Kidney epithelial cell (primary cell): ENCODE measurements at regions not wholly inside any gene's neighbourhood (a gene's known extent, or its start where the extent isn't known, plus 50 kb on each side); places are given as distances from the start of the nearest gene placed in this dataset.

Experiments
- DNase-seq: peaks from one replicate; pipeline ENCODE4 v3.0.0-alpha.2; 2010; ENCODE audit warnings: low read depth
- H3K27me3 ChIP-seq: 2 replicates; pipeline ENCODE4 v1.6.0; 2011; ENCODE audit warnings: low read length; ENCODE audit not compliant: control insufficient read depth, insufficient read depth
- H3K36me3 ChIP-seq: 2 replicates; pipeline ENCODE4 v1.5.1; 2011; ENCODE audit warnings: low read length; ENCODE audit not compliant: control insufficient read depth, insufficient read depth
- H3K4me3 ChIP-seq: 2 replicates; pipeline ENCODE4 v1.5.1; 2011; ENCODE audit warnings: low read depth, mild to moderate bottlenecking, control low read depth, low read length
- CTCF ChIP-seq: IDR thresholded peaks from 2 replicates; pipeline ENCODE4 v1.5.1; 2011; ENCODE audit warnings: mild to moderate bottlenecking, moderate library complexity, low read length, control low read depth, inconsistent platforms; ENCODE audit not compliant: insufficient read depth, poor library complexity, severe bottlenecking

GRCh38 chr4:63553123-63553522 lies 856.1 kb downstream of the TECRL start:
- TF ChIP-seq CTCF = no peak
- Histone ChIP-seq H3K4me3 (no peak overlapping the region), H3K36me3 (no peaks in the 10 kb centered on the region), H3K27me3 (no peaks in the 10 kb centered on the region)
- no peak for DNase-seq

GRCh38 chr4:63541828-63542227 lies 867.4 kb downstream of the TECRL start:
- Histone ChIP-seq H3K36me3 (no peaks in the 10 kb centered on the region), H3K27me3 (no peaks in the 10 kb centered on the region), H3K4me3 (no peak overlapping the region)
- no peak for DNase-seq
- no peak for TF ChIP-seq CTCF

GRCh38 chr4:63529581-63530337 lies 879.5 kb downstream of the TECRL start:
- Histone ChIP-seq H3K27me3 (no peaks in the 10 kb centered on the region), H3K4me3 (no peak overlapping the region), H3K36me3 (no peaks in the 10 kb centered on the region)
- TF ChIP-seq CTCF = no peak
- DNase-seq = no peak

GRCh38 chr4:63528256-63528991 lies 880.8 kb downstream of the TECRL start:
- TF ChIP-seq CTCF = no peak
- no peak for DNase-seq
- no peak overlapping the region for H3K4me3 ChIP-seq
- no peaks in the 10 kb centered on the region for H3K27me3 ChIP-seq
- H3K36me3 ChIP-seq = no peaks in the 10 kb centered on the region

GRCh38 chr4:63526251-63526650 lies 883.0 kb downstream of the TECRL start:
- Histone ChIP-seq H3K27me3 (no peaks in the 10 kb centered on the region), H3K4me3 (no peak overlapping the region), H3K36me3 (no peaks in the 10 kb centered on the region)
- DNase-seq = no peak
- no peak for TF ChIP-seq CTCF
